ENCODE measurements at regions not wholly inside any gene's neighbourhood (a gene's known extent, or its start where the extent isn't known, plus 50 kb on each side); places are given as distances from the start of the nearest gene placed in this dataset.
A peak's percentile ranks its signal among the peaks of the same experiment; 100 is the strongest.

- no peak for DNase-seq
Measured at GRCh38 chr12:25058012-25058411, 109.1 kb upstream of the BCAT1 start.

DNA sequence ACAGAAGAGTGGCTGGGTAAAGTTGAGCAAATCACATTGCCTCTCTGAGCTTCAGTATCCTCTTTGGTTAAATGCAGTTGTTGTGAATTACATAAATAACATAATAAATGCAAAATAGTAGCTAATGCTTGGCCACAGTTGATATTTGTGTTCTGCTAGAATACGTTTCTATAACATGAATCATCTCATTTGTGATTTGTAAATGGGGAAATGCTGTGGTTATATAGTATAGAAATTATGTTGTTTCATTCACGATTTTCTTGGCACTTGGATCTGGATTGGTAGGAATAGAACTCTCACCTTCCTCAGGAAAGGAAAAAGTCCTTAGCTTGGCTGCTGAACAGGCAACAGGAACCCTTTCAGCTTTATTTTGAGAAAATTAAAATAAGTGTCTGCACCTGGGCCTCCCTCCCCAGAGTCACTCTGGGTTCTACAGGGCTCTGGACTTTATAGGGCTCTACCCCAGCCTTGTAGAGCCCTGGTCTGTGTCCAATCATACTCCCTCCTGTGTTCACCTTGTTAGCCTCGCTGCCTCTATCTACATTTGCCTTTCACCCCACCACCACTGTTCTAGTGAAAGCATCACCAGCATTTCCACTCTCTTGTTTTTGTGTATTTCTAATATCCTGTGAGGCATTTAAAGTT, 107.7 kb upstream of the BCAT1 start:
- DNase-seq: no peak

DNA sequence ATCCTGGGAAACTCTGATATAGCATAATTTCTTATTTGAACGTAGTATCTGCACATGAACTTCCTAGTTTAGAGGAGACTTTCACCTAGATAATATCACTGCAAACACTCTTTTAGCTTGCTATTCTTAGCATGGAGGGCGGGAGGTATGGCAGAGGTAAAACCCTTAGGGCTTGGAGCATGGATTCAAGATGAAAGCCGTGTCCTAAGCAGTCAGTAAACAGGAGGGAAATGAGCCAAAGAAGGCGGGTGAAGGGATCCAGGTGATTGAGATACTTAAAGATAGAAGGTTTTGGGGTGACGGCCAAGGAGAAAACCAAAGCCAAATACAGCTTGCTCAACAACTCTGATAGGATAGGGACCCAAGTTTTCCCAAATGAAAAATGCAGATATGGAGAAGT, 107.1 kb upstream of the BCAT1 start:
- DNase-seq: no peak

DNA sequence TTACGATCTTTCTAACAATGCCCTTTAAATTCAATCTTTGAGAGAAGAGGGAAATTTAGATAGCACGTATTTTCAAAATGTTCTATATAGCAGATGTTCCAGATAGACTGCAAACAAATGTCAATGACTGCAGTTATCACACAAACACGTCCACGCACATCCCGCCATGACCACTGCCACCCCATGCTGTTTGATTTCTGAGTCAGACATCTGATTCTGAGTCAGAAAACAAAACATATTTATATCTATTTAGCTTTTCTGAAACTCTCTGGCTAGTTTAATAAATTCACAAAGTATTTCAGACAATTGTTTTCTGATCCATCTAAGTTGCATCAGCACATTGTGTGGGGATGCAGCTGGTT, 105.9 kb upstream of the BCAT1 start:
- no peak for DNase-seq

DNA sequence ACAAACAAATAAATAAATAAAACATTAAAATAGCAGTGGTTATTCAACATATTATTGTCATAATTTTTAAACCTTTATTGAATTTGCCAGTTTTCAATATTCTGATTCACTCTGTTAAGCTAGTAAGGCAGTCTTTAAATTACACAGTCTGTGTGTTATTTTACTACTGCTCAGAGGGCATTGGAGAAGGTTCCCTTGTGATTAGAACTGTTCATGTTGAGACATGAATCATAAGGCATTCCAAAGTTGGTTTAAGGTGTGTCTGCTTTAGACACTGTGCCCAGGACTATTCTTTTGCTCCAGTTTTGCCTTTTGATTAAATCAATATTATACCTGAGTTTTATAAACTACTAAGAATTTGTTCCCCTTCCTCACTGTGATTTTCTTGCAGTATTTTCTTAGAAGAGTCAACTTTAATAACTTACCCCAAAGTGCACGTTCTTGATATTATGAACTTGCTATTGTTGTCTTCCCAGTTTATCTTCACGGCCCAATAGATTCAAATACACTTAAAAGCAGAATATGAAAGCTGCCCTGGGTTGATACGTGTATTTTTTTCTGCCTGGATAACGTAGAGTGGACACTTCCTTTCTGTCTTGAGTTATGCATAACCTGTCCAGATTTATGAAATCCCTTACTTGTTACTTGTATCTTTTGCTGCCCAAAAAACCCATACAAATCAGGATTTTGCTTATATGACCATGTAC, 105.3 kb upstream of the BCAT1 start:
- no peak for DNase-seq

- DNase-seq: no peak
Measured at GRCh38 chr12:25052914-25053211, 104.0 kb upstream of the BCAT1 start.

- DNase-seq: peak in 1 of 2 donors; percentile 48
Measured at GRCh38 chr12:25052196-25052913, 103.5 kb upstream of the BCAT1 start.

- no peak for DNase-seq
Measured at GRCh38 chr12:25051656-25052195, 102.8 kb upstream of the BCAT1 start.

DNA sequence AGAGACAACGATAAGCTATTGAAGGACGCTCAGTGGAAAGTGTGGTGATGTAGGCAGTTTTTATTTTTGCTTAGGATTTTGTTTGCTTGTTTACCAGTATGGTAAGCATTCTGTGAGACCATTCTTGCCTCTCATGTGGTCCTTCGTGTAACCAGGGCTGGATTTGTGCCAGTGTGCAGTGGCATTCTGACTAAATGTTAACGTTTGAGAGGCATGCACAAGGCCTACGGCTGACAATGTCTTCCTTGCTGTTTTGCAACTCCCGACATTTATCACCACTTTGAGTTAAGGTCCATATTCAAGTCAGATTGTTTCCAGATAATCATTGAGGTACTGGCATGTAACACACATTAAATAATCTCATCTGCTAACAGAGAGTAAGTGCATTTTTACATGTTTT, 102.3 kb upstream of the BCAT1 start:
- DNase-seq: no peak

DNA sequence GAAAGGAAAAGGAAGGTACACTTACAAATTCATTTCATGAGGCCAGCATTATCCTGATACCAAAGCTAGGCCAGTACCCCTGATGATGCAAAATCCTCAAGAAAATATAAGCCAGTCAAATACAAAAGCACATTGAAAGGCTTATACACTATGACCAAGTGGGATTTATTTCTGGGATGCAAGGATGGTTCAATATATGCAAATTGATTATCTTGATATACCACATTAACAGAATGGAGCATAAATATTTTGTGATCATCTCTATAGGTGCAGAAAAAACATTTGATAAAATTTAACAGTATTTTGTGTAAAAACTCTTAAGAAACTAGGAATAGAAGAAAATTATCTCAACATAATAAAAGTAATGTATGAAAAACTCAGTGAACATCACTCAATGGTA, 97.0 kb upstream of the BCAT1 start:
- DNase-seq: no peak

DNA sequence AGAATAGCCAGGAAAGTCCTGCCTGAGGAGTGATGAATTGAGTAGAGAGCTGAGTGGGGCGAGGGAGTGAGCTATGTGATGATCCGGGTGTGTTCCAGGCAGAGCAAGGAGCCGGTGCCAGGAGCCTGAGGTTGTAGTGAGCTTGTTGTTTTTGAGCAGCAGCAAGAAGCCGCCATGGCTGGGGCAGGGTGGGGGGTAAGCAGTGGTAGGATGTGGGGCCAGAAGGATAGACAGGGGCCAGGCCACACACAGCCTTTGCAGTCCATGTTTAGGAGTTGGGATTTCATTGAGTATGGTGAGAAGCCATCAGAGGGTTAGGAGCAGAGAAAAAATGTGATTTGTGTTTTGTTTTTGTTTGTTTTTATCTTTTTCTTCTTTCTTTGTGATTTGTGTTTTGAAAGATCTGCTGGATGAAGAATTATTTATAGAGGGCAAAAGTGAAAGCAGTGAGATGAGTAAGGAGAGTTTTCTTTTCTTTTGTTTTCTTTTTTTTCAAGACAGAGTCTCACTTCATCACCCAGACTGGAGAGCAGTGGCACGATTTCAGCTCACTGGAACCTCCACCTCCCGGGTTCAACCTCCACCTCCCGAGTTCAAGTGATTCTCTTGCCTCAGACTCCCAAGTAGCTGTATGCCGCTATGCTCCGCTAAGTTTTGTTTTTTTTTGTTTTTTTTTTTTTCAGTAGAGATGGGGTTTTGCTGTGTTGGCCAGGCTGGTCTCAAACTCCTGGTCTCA, 92.3 kb upstream of the BCAT1 start:
- no peak for DNase-seq

DNA sequence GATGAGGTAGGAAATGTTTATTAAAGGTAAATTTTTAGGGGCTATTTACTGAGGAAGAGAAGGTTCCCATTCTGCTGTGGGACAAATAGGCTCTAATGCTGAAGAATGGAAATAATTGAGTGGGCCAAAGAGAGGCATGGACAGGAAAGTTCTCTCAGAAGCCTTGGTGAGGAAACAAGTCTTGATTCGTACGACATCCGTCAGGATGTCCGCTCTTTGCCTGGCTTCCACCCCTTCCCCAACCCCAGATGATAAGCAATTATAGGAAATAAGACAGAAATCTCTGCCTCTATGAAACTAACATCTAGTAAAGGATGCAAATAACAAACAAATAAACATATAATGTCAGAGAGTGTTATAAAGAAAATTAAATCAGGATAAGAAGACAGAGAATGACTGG, 91.7 kb upstream of the BCAT1 start:
- no peak for DNase-seq

- no peak for DNase-seq
Measured at GRCh38 chr12:25034676-25035075, 85.8 kb upstream of the BCAT1 start.

- DNase-seq: no peak
Measured at GRCh38 chr12:25025951-25026490, 77.1 kb upstream of the BCAT1 start.

- no peak for DNase-seq
Measured at GRCh38 chr12:25025260-25025659, 76.4 kb upstream of the BCAT1 start.

- DNase-seq: no peak
Measured at GRCh38 chr12:25023808-25024207, 74.9 kb upstream of the BCAT1 start.

- no peak for DNase-seq
Measured at GRCh38 chr12:25020621-25021243, 71.8 kb upstream of the BCAT1 start.

- DNase-seq: no peak
Measured at GRCh38 chr12:25018146-25018545, 69.2 kb upstream of the BCAT1 start.

- DNase-seq: no peak
Measured at GRCh38 chr12:25017336-25017735, 68.4 kb upstream of the BCAT1 start.

DNA sequence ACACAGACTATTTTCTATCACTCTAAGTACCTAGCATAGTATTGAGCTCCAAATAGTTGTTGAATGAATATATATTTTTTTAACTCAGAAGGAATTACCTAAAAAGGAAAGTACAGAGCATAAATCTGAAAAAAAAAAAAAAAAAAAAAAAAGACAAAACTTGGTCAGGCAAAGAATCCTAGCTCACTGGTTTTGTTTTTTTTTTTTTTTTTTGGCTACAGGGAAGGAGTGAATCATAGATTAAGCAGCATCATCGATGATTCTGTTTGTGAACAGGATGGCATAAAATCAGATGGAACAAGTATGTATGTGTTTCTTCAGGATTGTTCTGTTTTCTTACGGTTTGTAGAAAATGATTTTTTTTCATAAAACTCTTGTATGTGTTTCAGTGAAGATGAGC, 66.1 kb upstream of the BCAT1 start:
- DNase-seq: no peak

DNA sequence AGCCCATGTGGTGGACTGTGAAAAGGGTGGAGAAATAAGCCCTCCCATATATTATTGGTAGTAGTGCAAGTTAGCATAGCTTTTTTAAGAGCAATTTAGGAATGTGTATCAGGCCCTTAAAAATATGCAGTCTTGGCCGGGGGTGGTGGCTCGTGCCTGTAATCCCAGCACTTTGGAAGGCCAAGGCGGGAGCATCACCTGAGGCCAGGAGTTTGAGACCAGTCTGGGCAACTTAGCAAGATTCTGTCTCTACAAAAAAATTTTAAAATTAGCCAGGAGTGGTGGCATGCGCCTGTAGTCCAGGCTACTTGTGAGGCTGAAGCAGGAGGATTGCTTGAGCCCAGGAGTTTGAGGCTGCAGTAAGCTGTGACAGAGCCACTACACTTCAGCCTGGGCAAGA, 64.2 kb upstream of the BCAT1 start:
- no peak for DNase-seq

DNA sequence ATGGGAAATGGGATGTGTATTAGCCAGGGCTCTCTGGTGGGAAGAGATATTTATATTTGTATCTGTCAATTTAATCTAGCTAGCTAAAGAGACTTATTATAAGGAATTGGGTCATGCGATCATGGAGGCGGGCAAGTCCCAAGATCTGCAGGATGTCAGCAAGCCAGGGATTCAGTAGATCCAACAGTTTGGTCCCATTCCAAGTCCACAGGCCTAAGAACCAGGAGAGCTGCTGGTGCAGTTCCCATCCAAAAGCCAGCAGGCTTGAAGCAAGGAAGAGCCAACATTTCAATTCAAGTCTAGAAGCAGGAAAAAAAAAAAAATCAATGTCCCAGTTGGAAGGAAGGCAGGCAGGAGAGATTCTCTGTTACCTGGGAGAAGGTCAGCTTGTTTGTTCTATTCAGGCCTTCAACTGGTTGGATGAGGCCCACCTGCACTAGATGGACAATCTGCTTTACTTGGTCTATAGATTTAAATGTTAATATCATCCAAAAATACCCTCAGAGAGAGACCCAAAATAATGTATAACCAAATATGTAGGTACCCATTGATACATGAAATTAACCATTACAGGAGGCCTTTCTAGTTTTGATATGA, 60.7 kb upstream of the BCAT1 start:
- DNase-seq: no peak

Measured in hippocampal formation (tissue), 2 donors.